B cell (primary cell): ENCODE measurements at regions not wholly inside any gene's neighbourhood (a gene's known extent, or its start where the extent isn't known, plus 50 kb on each side); places are given as distances from the start of the nearest gene placed in this dataset.

ENCODE experiments used
- CTCF ChIP-seq: fragments of 200-600 bp; IDR thresholded peaks from one replicate; pipeline ENCODE4 v1.8.0; 2022; ENCODE audit warnings: antibody characterized with exemption, mild to moderate bottlenecking
- EZH2 ChIP-seq: IDR thresholded peaks from 2 replicates; pipeline ENCODE4 v1.6.1; 2012; ENCODE audit warnings: borderline replicate concordance, low read depth, mild to moderate bottlenecking, moderate library complexity, low read length; ENCODE audit not compliant: insufficient read depth, poor library complexity, severe bottlenecking

- TF ChIP-seq CTCF (no peak), EZH2 (no peak)
These were observed 237.2 kb upstream of the IL12B start for GRCh38 chr5:159567461-159567860.
